Mesenchymal stem cell (in vitro differentiated cells and primary cell): ENCODE measurements at regions not wholly inside any gene's neighbourhood (a gene's known extent, or its start where the extent isn't known, plus 50 kb on each side); places are given as distances from the start of the nearest gene placed in this dataset.

Source experiments
- DNase-seq: peaks from one replicate; pipeline ENCODE4 v3.0.0-alpha.2; 2013
- H2AFZ ChIP-seq: one replicate; pipeline ENCODE4 v1.6.1; 2013; ENCODE audit warnings: low read depth, mild to moderate bottlenecking, control low read depth, inconsistent platforms, low read length, moderate library complexity
- H2AK5ac ChIP-seq: 2 replicates; pipeline ENCODE4 v1.6.1; 2013; ENCODE audit warnings: low read length, moderate library complexity, mild to moderate bottlenecking, inconsistent platforms; ENCODE audit not compliant: severe bottlenecking
- H2BK120ac ChIP-seq: one replicate; pipeline ENCODE4 v1.6.1; 2013; ENCODE audit warnings: low read depth, mild to moderate bottlenecking, inconsistent platforms, low read length, moderate library complexity
- H2BK12ac ChIP-seq, 2 experiments: one replicate each; pipeline ENCODE4 v1.6.1; 2013; ENCODE audit warnings: inconsistent platforms in 2 of 2, low read length in 2 of 2, mild to moderate bottlenecking in 2 of 2, moderate library complexity in 2 of 2, control low read depth in 1 of 2
- H2BK15ac ChIP-seq: one replicate; pipeline ENCODE4 v1.6.1; 2013; ENCODE audit warnings: mild to moderate bottlenecking, low read depth, inconsistent platforms; ENCODE audit not compliant: poor library complexity, severe bottlenecking
- H2BK5ac ChIP-seq: 2 replicates; pipeline ENCODE4 v1.6.1; 2013; ENCODE audit warnings: low read depth, mild to moderate bottlenecking, low read length, control low read depth, inconsistent platforms; ENCODE audit not compliant: poor library complexity, severe bottlenecking
- H3K14ac ChIP-seq, 2 experiments: one replicate each; pipeline ENCODE4 v1.6.1; 2013; ENCODE audit warnings: inconsistent platforms in 2 of 2, low read length in 2 of 2, control low read depth in 1 of 2, mild to moderate bottlenecking in 1 of 2, moderate library complexity in 1 of 2
- H3K18ac ChIP-seq, 2 experiments: one replicate each; pipeline ENCODE4 v1.6.1; 2013; ENCODE audit warnings: inconsistent platforms in 2 of 2, low read length in 2 of 2, control low read depth in 1 of 2, low read depth in 1 of 2, mild to moderate bottlenecking in 1 of 2
- H3K23ac ChIP-seq, 2 experiments: one replicate each; pipeline ENCODE4 v1.6.1; 2013; ENCODE audit warnings: inconsistent platforms in 2 of 2, low read length in 2 of 2, mild to moderate bottlenecking in 2 of 2, moderate library complexity in 2 of 2, control low read depth in 1 of 2
- H3K27ac ChIP-seq: 2 replicates; pipeline ENCODE4 v1.5.1; 2013; ENCODE audit warnings: mild to moderate bottlenecking, moderate library complexity, low read length, control low read depth, inconsistent platforms; ENCODE audit not compliant: poor library complexity, severe bottlenecking
- H3K27me3 ChIP-seq, 2 experiments: 2 replicates each; pipeline versions ENCODE4 v1.6.1 to v1.7.0; 2013; ENCODE audit warnings: low read length in 2 of 2, mild to moderate bottlenecking in 2 of 2, moderate library complexity in 2 of 2, control low read depth in 1 of 2, inconsistent platforms in 1 of 2; ENCODE audit not compliant: control insufficient read depth in 1 of 2, insufficient read depth in 1 of 2
- H3K36me3 ChIP-seq, 2 experiments: 2 replicates each; pipeline versions ENCODE4 v1.6.1 to v1.7.0; 2013; ENCODE audit warnings: low read length in 2 of 2, control low read depth in 1 of 2, inconsistent platforms in 1 of 2, low read depth in 1 of 2, mild to moderate bottlenecking in 1 of 2; ENCODE audit not compliant: insufficient read depth in 2 of 2, control insufficient read depth in 1 of 2
- H3K4ac ChIP-seq, 2 experiments: one replicate each; pipeline ENCODE4 v1.6.1; 2013; ENCODE audit warnings: inconsistent platforms in 2 of 2, low read length in 2 of 2, mild to moderate bottlenecking in 2 of 2, moderate library complexity in 2 of 2, control low read depth in 1 of 2, low read depth in 1 of 2
- H3K4me1 ChIP-seq: 2 replicates; pipeline ENCODE4 v1.6.1; 2013; ENCODE audit warnings: low read depth, low read length, control low read depth; ENCODE audit not compliant: control insufficient read depth, insufficient read depth
- H3K4me2 ChIP-seq: 2 replicates; pipeline ENCODE4 v1.6.1; 2013; ENCODE audit warnings: low read length, mild to moderate bottlenecking, inconsistent platforms; ENCODE audit not compliant: poor library complexity, severe bottlenecking
- H3K4me3 ChIP-seq, 2 experiments: 2 replicates each; pipeline versions ENCODE4 v1.5.1 to v1.7.0; 2013; ENCODE audit warnings: low read length in 2 of 2, mild to moderate bottlenecking in 2 of 2, control low read depth in 1 of 2, low read depth in 1 of 2; ENCODE audit not compliant: insufficient read depth in 1 of 2
- H3K79me1 ChIP-seq: replicated peaks from 2 replicates; pipeline ENCODE4 v1.6.1; 2013; ENCODE audit warnings: mild to moderate bottlenecking, control low read depth, low read length, inconsistent platforms; ENCODE audit not compliant: poor library complexity, severe bottlenecking
- H3K9ac ChIP-seq: 2 replicates; pipeline ENCODE4 v1.7.0; 2013; ENCODE audit warnings: mild to moderate bottlenecking, low read length, moderate library complexity
- H3K9me3 ChIP-seq: 2 replicates; pipeline ENCODE4 v1.7.0; 2013; ENCODE audit warnings: mild to moderate bottlenecking, low read length; ENCODE audit not compliant: control insufficient read depth
- H4K8ac ChIP-seq: one replicate; pipeline ENCODE4 v1.6.1; 2013; ENCODE audit warnings: inconsistent platforms, mild to moderate bottlenecking, low read length, moderate library complexity
- H4K91ac ChIP-seq: one replicate; pipeline ENCODE4 v1.6.1; 2013; ENCODE audit warnings: mild to moderate bottlenecking, low read length, inconsistent platforms
- WGBS: methylation state at CpG from one replicate; pipeline ENCODE4 v1.1.7; 2013; ENCODE audit warnings: mixed read lengths; 5-methylcytosine and 5-hydroxymethylcytosine counted together

DNA sequence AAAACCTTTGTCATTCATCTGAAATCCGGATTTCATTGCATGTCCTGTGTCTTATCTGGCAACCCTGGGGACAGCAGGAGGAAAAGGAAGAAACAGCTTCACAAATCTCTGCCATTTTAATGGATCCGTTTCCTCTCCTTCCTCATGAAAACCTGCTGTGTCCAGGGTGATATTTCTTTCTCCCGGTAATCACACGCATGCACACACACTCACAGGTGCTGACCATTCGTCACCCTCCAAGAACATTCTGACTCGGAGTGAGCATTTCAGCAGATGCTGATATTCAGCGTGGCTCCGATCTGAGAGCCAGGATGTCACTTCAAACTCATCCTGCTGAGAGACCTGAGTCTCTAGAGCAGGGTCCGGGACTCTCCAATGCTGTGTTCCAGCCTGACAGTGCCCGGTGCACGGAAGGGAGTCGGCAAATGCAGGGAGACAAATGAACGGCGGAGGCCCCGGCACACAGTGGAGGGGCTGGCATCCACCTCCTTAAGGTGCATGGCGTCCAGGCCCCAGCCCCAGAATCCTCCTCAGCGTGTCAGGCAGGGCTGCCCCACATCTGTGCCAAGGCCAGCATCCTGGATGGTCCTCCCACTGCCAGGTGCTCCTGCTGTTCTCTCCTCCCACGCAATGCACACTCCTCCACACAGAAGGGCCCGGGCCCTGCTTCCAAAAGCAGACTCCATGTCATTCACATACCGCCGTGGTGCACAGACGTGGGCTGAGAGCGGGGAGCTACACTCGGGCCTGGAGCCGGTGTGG, 70.7 kb downstream of the RBFOX3 start:
- Histone ChIP-seq H2BK120ac (no peak overlapping the region), H3K4ac (no peak overlapping the region), H2BK12ac (no peak overlapping the region), H4K8ac (no peak overlapping the region), H3K14ac (no peak overlapping the region), H3K23ac (no peak overlapping the region), H3K36me3 (no peaks in the 10 kb centered on the region), H3K27ac (no peak overlapping the region), H3K4me1 (no peaks in the 10 kb centered on the region), H3K27me3 (peaks cover 4 to 35% of the 10 kb centered on the region in 2 experiments), H2AFZ (no peak overlapping the region), H3K79me1 (no peaks in the 10 kb centered on the region), H2BK15ac (no peak overlapping the region), H2BK5ac (no peak overlapping the region), H3K9ac (no peak overlapping the region), H3K4me2 (no peak overlapping the region), H2AK5ac (no peak overlapping the region), H4K91ac (no peak overlapping the region), H3K4me3 (no peak overlapping the region), H3K18ac (no peak overlapping the region), H3K9me3 (no peaks in the 10 kb centered on the region)
- 85% methylated on average over 25 of the region's 25 CpGs for WGBS
- DNase-seq, result no peak

DNA sequence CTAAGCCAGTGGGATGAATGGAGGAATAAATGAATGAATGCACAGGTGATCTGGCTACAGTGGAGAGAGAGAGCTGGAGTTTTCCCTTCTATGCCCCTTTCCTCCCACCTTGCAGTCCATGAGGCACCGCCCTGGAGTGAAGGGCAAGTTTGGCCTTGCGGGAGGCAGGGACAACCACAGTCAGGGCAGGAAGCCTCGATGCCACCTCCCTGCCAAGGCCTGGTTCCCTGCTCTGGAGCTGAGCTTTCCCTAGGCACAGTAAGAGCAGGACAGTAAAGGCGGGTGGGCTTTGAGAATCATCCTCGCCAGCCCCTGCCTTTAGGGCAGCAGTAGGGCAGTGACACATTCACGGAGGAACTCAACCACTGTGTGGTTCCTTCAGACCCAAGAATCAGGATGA, 72.6 kb downstream of the RBFOX3 start:
- Histone ChIP-seq H2BK12ac (no peak overlapping the region), H2BK15ac (no peak overlapping the region), H3K4me3 (no peak overlapping the region), H3K4ac (no peak overlapping the region), H3K4me2 (no peak overlapping the region), H3K9ac (no peak overlapping the region), H3K79me1 (no peaks in the 10 kb centered on the region), H3K18ac (no peak overlapping the region), H3K27ac (no peak overlapping the region), H3K9me3 (no peaks in the 10 kb centered on the region), H3K14ac (no peak overlapping the region), H3K27me3 (peaks cover 4 to 40% of the 10 kb centered on the region in 2 experiments), H4K8ac (no peak overlapping the region), H2BK5ac (no peak overlapping the region), H4K91ac (no peak overlapping the region), H3K23ac (no peak overlapping the region), H2AFZ (no peak overlapping the region), H2BK120ac (no peak overlapping the region), H2AK5ac (no peak overlapping the region), H3K36me3 (no peaks in the 10 kb centered on the region), H3K4me1 (no peaks in the 10 kb centered on the region)
- 80% methylated on average over 6 of the region's 6 CpGs for whole genome bisulfite sequencing
- DNase-seq, result no peak

DNA sequence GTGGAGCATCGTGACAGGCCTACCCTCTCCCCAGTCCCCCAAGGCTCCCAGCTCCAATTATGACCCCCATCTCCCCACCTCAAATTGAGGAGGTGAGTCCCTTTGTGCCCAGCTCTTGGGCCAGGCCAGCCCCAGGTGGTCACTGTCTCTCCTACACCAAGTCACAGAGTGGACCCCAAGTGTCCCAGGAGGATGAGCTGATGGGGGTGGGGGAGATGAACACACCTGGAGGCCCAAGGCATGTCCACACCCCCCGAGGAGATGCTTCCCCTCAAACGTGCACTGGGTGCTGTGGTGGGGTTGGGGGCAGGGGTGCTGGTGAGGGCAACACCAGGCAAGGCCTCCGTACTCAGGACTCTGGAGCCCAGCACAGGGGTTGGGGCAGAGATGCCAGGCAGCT, 73.2 kb downstream of the RBFOX3 start:
- H3K27me3 ChIP-seq, result peaks cover 4 to 40% of the 10 kb centered on the region in 2 experiments
- no peak overlapping the region for H3K23ac ChIP-seq
- no peaks in the 10 kb centered on the region for H3K36me3 ChIP-seq
- no peak overlapping the region for H3K4me2 ChIP-seq
- no peak overlapping the region for H3K4ac ChIP-seq
- H2BK5ac ChIP-seq, result no peak overlapping the region
- no peak overlapping the region for H3K4me3 ChIP-seq
- no peak overlapping the region for H3K18ac ChIP-seq
- no peak overlapping the region for H2AFZ ChIP-seq
- 68% methylated on average over 4 of the region's 4 CpGs for WGBS
- H4K8ac ChIP-seq, result no peak overlapping the region
- no peaks in the 10 kb centered on the region for H3K79me1 ChIP-seq
- no peak for DNase-seq
- H2BK12ac ChIP-seq, result no peak overlapping the region
- no peak overlapping the region for H2BK120ac ChIP-seq
- no peak overlapping the region for H3K27ac ChIP-seq
- no peak overlapping the region for H3K14ac ChIP-seq
- H2AK5ac ChIP-seq, result no peak overlapping the region
- no peaks in the 10 kb centered on the region for H3K4me1 ChIP-seq
- H3K9ac ChIP-seq, result no peak overlapping the region
- H3K9me3 ChIP-seq, result no peaks in the 10 kb centered on the region
- H4K91ac ChIP-seq, result no peak overlapping the region
- H2BK15ac ChIP-seq, result no peak overlapping the region

DNA sequence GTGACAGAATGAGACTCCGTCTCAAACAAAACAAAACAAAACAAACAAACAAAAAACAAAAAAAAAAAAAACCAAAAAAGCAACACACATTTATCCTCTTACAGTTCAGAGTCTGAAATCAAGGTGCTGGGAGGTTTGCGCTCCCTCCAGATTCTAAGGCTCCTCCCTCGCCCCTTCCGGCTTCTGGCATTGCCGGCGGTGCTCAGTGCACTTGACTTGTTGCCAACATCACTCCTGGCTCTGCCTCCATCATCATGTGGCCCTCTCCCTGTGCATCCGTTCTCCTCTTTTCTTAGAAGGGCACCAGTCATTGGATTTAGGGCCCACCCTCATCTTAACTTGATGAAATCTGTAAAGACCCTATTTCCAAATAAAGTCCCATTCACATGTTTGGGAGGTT, 73.8 kb downstream of the RBFOX3 start:
- Histone ChIP-seq H3K4me2 (no peak overlapping the region), H3K4ac (no peak overlapping the region), H2AK5ac (no peak overlapping the region), H4K91ac (no peak overlapping the region), H3K18ac (no peak overlapping the region), H3K4me3 (no peak overlapping the region), H2BK5ac (no peak overlapping the region), H2BK15ac (no peak overlapping the region), H3K9me3 (no peaks in the 10 kb centered on the region), H3K27ac (no peak overlapping the region), H3K4me1 (no peaks in the 10 kb centered on the region), H3K9ac (no peak overlapping the region), H2BK12ac (no peak overlapping the region), H3K79me1 (no peaks in the 10 kb centered on the region), H3K36me3 (no peaks in the 10 kb centered on the region), H3K14ac (no peak overlapping the region), H3K27me3 (peaks cover 4 to 46% of the 10 kb centered on the region in 2 experiments), H2BK120ac (no peak overlapping the region), H3K23ac (no peak overlapping the region), H4K8ac (no peak overlapping the region), H2AFZ (no peak overlapping the region)
- 90% methylated on average over 7 of the region's 7 CpGs for WGBS
- no peak for DNase-seq
